Mesenchymal stem cell (in vitro differentiated cells and primary cell): ENCODE measurements at regions not wholly inside any gene's neighbourhood (a gene's known extent, or its start where the extent isn't known, plus 50 kb on each side); places are given as distances from the start of the nearest gene placed in this dataset.

ENCODE experiments used
- DNase-seq: peaks from one replicate; pipeline ENCODE4 v3.0.0-alpha.2; 2013
- H2AFZ ChIP-seq: one replicate; pipeline ENCODE4 v1.6.1; 2013; ENCODE audit warnings: low read depth, mild to moderate bottlenecking, control low read depth, inconsistent platforms, low read length, moderate library complexity
- H2AK5ac ChIP-seq: 2 replicates; pipeline ENCODE4 v1.6.1; 2013; ENCODE audit warnings: low read length, moderate library complexity, mild to moderate bottlenecking, inconsistent platforms; ENCODE audit not compliant: severe bottlenecking
- H2BK120ac ChIP-seq: one replicate; pipeline ENCODE4 v1.6.1; 2013; ENCODE audit warnings: low read depth, mild to moderate bottlenecking, inconsistent platforms, low read length, moderate library complexity
- H2BK12ac ChIP-seq, 2 experiments: one replicate each; pipeline ENCODE4 v1.6.1; 2013; ENCODE audit warnings: inconsistent platforms in 2 of 2, low read length in 2 of 2, mild to moderate bottlenecking in 2 of 2, moderate library complexity in 2 of 2, control low read depth in 1 of 2
- H2BK15ac ChIP-seq: one replicate; pipeline ENCODE4 v1.6.1; 2013; ENCODE audit warnings: mild to moderate bottlenecking, low read depth, inconsistent platforms; ENCODE audit not compliant: poor library complexity, severe bottlenecking
- H2BK5ac ChIP-seq: 2 replicates; pipeline ENCODE4 v1.6.1; 2013; ENCODE audit warnings: low read depth, mild to moderate bottlenecking, low read length, control low read depth, inconsistent platforms; ENCODE audit not compliant: poor library complexity, severe bottlenecking
- H3K14ac ChIP-seq, 2 experiments: one replicate each; pipeline ENCODE4 v1.6.1; 2013; ENCODE audit warnings: inconsistent platforms in 2 of 2, low read length in 2 of 2, control low read depth in 1 of 2, mild to moderate bottlenecking in 1 of 2, moderate library complexity in 1 of 2
- H3K18ac ChIP-seq, 2 experiments: one replicate each; pipeline ENCODE4 v1.6.1; 2013; ENCODE audit warnings: inconsistent platforms in 2 of 2, low read length in 2 of 2, control low read depth in 1 of 2, low read depth in 1 of 2, mild to moderate bottlenecking in 1 of 2
- H3K23ac ChIP-seq, 2 experiments: one replicate each; pipeline ENCODE4 v1.6.1; 2013; ENCODE audit warnings: inconsistent platforms in 2 of 2, low read length in 2 of 2, mild to moderate bottlenecking in 2 of 2, moderate library complexity in 2 of 2, control low read depth in 1 of 2
- H3K27ac ChIP-seq: 2 replicates; pipeline ENCODE4 v1.5.1; 2013; ENCODE audit warnings: mild to moderate bottlenecking, moderate library complexity, low read length, control low read depth, inconsistent platforms; ENCODE audit not compliant: poor library complexity, severe bottlenecking
- H3K27me3 ChIP-seq, 2 experiments: 2 replicates each; pipeline versions ENCODE4 v1.6.1 to v1.7.0; 2013; ENCODE audit warnings: low read length in 2 of 2, mild to moderate bottlenecking in 2 of 2, moderate library complexity in 2 of 2, control low read depth in 1 of 2, inconsistent platforms in 1 of 2; ENCODE audit not compliant: control insufficient read depth in 1 of 2, insufficient read depth in 1 of 2
- H3K36me3 ChIP-seq, 2 experiments: 2 replicates each; pipeline versions ENCODE4 v1.6.1 to v1.7.0; 2013; ENCODE audit warnings: low read length in 2 of 2, control low read depth in 1 of 2, inconsistent platforms in 1 of 2, low read depth in 1 of 2, mild to moderate bottlenecking in 1 of 2; ENCODE audit not compliant: insufficient read depth in 2 of 2, control insufficient read depth in 1 of 2
- H3K4ac ChIP-seq, 2 experiments: one replicate each; pipeline ENCODE4 v1.6.1; 2013; ENCODE audit warnings: inconsistent platforms in 2 of 2, low read length in 2 of 2, mild to moderate bottlenecking in 2 of 2, moderate library complexity in 2 of 2, control low read depth in 1 of 2, low read depth in 1 of 2
- H3K4me1 ChIP-seq: 2 replicates; pipeline ENCODE4 v1.6.1; 2013; ENCODE audit warnings: low read depth, low read length, control low read depth; ENCODE audit not compliant: control insufficient read depth, insufficient read depth
- H3K4me2 ChIP-seq: 2 replicates; pipeline ENCODE4 v1.6.1; 2013; ENCODE audit warnings: low read length, mild to moderate bottlenecking, inconsistent platforms; ENCODE audit not compliant: poor library complexity, severe bottlenecking
- H3K4me3 ChIP-seq, 2 experiments: 2 replicates each; pipeline versions ENCODE4 v1.5.1 to v1.7.0; 2013; ENCODE audit warnings: low read length in 2 of 2, mild to moderate bottlenecking in 2 of 2, control low read depth in 1 of 2, low read depth in 1 of 2; ENCODE audit not compliant: insufficient read depth in 1 of 2
- H3K79me1 ChIP-seq: replicated peaks from 2 replicates; pipeline ENCODE4 v1.6.1; 2013; ENCODE audit warnings: mild to moderate bottlenecking, control low read depth, low read length, inconsistent platforms; ENCODE audit not compliant: poor library complexity, severe bottlenecking
- H3K9ac ChIP-seq: 2 replicates; pipeline ENCODE4 v1.7.0; 2013; ENCODE audit warnings: mild to moderate bottlenecking, low read length, moderate library complexity
- H3K9me3 ChIP-seq: 2 replicates; pipeline ENCODE4 v1.7.0; 2013; ENCODE audit warnings: mild to moderate bottlenecking, low read length; ENCODE audit not compliant: control insufficient read depth
- H4K8ac ChIP-seq: one replicate; pipeline ENCODE4 v1.6.1; 2013; ENCODE audit warnings: inconsistent platforms, mild to moderate bottlenecking, low read length, moderate library complexity
- H4K91ac ChIP-seq: one replicate; pipeline ENCODE4 v1.6.1; 2013; ENCODE audit warnings: mild to moderate bottlenecking, low read length, inconsistent platforms
- WGBS: methylation state at CpG from one replicate; pipeline ENCODE4 v1.1.7; 2013; ENCODE audit warnings: mixed read lengths; 5-methylcytosine and 5-hydroxymethylcytosine counted together

DNA sequence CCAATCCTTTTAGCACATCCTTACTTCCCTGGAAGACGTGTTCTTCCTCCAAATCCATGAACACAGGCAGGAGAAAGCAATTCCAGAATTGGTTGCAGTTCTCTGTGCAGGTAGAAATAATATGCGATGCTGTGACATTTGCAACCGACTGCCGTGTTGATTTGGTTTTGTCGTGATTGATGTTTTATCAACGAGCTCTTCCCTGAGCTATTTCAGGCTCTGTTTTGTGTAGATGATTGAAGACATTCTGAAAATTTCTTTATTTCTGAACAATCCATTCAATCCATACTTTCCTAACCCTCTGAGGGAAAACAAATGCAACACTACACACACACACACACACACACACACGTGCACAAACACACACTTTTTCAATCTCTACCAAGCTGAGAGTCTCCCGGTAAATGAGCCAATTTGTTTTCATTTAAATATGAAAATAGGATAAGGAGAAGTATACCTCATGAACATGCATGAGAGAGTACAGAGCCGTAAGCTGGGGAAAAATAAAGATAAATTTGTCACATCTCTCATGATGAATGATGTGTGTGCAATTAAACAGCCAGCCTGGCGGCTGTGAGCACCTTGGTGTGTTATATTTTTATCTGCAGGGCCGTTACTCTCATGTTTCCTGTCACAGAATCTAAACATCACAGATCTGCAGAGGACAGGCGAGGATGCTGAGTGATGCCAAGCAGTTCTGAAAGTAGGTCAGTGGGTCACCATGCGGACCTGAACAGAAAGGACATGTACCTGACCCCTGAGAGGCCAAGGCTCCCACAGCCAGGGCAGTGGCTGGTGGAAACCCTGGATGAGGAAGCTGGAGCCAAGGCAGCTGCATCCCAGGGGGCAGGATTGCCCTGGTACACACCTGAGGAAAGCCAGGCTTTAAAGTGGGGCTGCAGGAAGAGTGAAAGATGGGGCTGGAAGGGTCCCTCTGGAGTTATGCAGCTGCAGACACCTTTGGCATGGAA lies 64.8 kb downstream of the PDCL3 start:
- Histone ChIP-seq H2BK120ac (no peak overlapping the region), H3K36me3 (no peaks in the 10 kb centered on the region), H4K91ac (no peak overlapping the region), H3K4me2 (no peak overlapping the region), H3K4me1 (no peaks in the 10 kb centered on the region), H3K4me3 (no peak overlapping the region), H3K9ac (no peak overlapping the region), H3K14ac (no peak overlapping the region), H3K79me1 (no peaks in the 10 kb centered on the region), H3K18ac (no peak overlapping the region), H2AFZ (no peak overlapping the region), H3K27me3 (peaks cover 30 to 78% of the 10 kb centered on the region in 2 experiments), H2AK5ac (no peak overlapping the region), H3K4ac (no peak overlapping the region), H2BK12ac (no peak overlapping the region), H4K8ac (no peak overlapping the region), H3K9me3 (no peaks in the 10 kb centered on the region), H3K23ac (no peak overlapping the region), H3K27ac (no peak overlapping the region), H2BK15ac (no peak overlapping the region), H2BK5ac (no peak overlapping the region)
- WGBS: 73% methylated on average over 11 of the region's 13 CpGs
- DNase-seq: no peak

DNA sequence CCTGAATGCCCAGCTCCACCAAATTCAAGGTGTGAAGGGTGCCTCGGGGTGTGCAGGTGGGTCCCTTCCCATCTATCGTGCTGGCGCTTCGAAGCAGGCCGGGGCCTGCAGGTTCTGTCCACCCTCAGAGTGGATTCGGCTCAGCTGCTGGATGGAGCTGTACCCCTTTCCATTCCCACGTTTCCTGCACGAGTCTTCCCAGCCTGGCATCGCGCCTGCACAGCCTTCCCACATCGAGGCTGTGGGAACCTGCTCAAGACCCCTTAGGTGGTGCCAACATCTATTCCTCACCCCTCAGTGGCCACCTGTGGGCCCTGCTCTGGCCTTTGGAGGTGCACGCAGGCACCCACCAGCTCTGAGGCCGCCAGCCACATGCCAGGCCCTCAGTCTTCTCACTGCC lies 65.7 kb downstream of the PDCL3 start:
- H3K4me3 ChIP-seq: no peak overlapping the region
- no peak overlapping the region for H3K4me2 ChIP-seq
- no peaks in the 10 kb centered on the region for H3K36me3 ChIP-seq
- H3K9me3 ChIP-seq: no peaks in the 10 kb centered on the region
- no peak overlapping the region for H2BK120ac ChIP-seq
- no peak overlapping the region for H3K4ac ChIP-seq
- no peak for DNase-seq
- H2AFZ ChIP-seq: no peak overlapping the region
- H3K27ac ChIP-seq: no peak overlapping the region
- H3K14ac ChIP-seq: no peak overlapping the region
- whole genome bisulfite sequencing: 81% methylated on average over 13 of the region's 13 CpGs
- no peak overlapping the region for H4K91ac ChIP-seq
- no peak overlapping the region for H2BK15ac ChIP-seq
- no peaks in the 10 kb centered on the region for H3K79me1 ChIP-seq
- no peak overlapping the region for H3K23ac ChIP-seq
- H4K8ac ChIP-seq: no peak overlapping the region
- H2BK5ac ChIP-seq: no peak overlapping the region
- no peaks in the 10 kb centered on the region for H3K4me1 ChIP-seq
- H3K18ac ChIP-seq: no peak overlapping the region
- H2AK5ac ChIP-seq: no peak overlapping the region
- no peak overlapping the region for H3K9ac ChIP-seq
- no peak overlapping the region for H2BK12ac ChIP-seq
- H3K27me3 ChIP-seq: peaks cover 30 to 71% of the 10 kb centered on the region in 2 experiments

DNA sequence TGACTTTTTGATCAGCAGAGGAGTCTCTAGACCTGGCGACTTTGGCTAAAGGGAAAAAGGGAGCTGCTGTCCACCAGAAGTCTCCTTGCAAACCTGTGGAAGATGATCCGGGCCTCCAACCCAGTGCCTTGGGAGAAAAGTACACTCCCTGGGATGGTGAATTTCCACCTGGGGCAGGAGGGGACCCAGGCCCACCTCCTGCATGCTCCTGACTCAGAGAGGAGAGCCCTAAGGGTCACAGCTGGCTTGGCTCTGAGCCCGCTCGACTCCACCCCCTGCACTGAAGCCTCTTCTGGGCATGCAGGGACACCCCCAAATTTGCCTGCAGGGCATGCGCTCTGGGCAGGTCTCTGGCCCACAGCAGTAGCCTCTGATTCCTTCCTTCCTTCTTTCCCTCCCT lies 66.5 kb downstream of the PDCL3 start:
- H3K14ac ChIP-seq: no peak overlapping the region
- H4K8ac ChIP-seq: no peak overlapping the region
- no peak overlapping the region for H3K18ac ChIP-seq
- no peak overlapping the region for H3K27ac ChIP-seq
- H2BK5ac ChIP-seq: no peak overlapping the region
- H3K4me2 ChIP-seq: no peak overlapping the region
- no peak overlapping the region for H3K23ac ChIP-seq
- DNase-seq: no peak
- peaks cover 30 to 66% of the 10 kb centered on the region in 2 experiments for H3K27me3 ChIP-seq
- no peak overlapping the region for H2BK15ac ChIP-seq
- 89% methylated on average over 5 of the region's 5 CpGs for WGBS
- no peaks in the 10 kb centered on the region for H3K36me3 ChIP-seq
- no peak overlapping the region for H3K4ac ChIP-seq
- H2BK12ac ChIP-seq: no peak overlapping the region
- H2AK5ac ChIP-seq: no peak overlapping the region
- no peak overlapping the region for H2BK120ac ChIP-seq
- H3K4me1 ChIP-seq: no peaks in the 10 kb centered on the region
- no peak overlapping the region for H4K91ac ChIP-seq
- H3K9me3 ChIP-seq: no peaks in the 10 kb centered on the region
- H3K9ac ChIP-seq: no peak overlapping the region
- H3K4me3 ChIP-seq: no peak overlapping the region
- H3K79me1 ChIP-seq: no peaks in the 10 kb centered on the region
- H2AFZ ChIP-seq: no peak overlapping the region

DNA sequence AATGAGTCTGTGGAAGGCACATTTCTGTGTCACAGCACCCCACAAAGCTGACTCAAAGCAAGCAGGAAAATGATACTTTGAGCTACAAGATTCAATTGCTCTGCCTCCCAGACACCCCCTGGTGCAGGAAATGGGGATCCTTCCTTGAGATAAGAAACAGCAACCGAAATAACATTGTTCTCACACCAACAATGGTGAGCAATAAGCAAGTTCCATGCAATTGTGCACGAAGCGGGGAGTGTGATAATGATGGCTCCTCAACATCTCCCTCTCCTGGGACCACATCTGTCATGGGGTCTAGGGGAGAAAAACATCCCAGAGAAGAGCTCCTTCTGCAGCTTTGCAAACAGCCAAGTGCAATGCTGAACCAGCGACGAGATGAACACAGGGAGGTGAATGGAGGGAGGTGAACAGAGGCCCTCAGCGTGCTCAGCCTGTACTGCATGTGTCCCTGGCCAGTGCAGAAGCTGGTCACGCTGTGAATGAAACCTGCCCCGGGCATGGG lies 67.7 kb downstream of the PDCL3 start:
- H3K4me2 ChIP-seq: no peak overlapping the region
- no peak overlapping the region for H3K23ac ChIP-seq
- H3K27ac ChIP-seq: no peak overlapping the region
- H2AFZ ChIP-seq: no peak overlapping the region
- no peak overlapping the region for H4K91ac ChIP-seq
- H2BK15ac ChIP-seq: no peak overlapping the region
- no peak overlapping the region for H3K4me3 ChIP-seq
- H3K4me1 ChIP-seq: no peaks in the 10 kb centered on the region
- no peak overlapping the region for H2BK120ac ChIP-seq
- no peak overlapping the region for H2BK5ac ChIP-seq
- no peak for DNase-seq
- H3K9ac ChIP-seq: no peak overlapping the region
- no peak overlapping the region for H4K8ac ChIP-seq
- no peaks in the 10 kb centered on the region for H3K79me1 ChIP-seq
- H2BK12ac ChIP-seq: no peak overlapping the region
- H3K27me3 ChIP-seq: peaks cover 30 to 54% of the 10 kb centered on the region in 2 experiments
- no peaks in the 10 kb centered on the region for H3K36me3 ChIP-seq
- no peak overlapping the region for H3K4ac ChIP-seq
- H2AK5ac ChIP-seq: no peak overlapping the region
- no peak overlapping the region for H3K18ac ChIP-seq
- H3K14ac ChIP-seq: no peak overlapping the region
- WGBS: 85% methylated on average over 8 of the region's 8 CpGs
- H3K9me3 ChIP-seq: no peaks in the 10 kb centered on the region
